ENCODE measurements at regions not wholly inside any gene's neighbourhood (a gene's known extent, or its start where the extent isn't known, plus 50 kb on each side); places are given as distances from the start of the nearest gene placed in this dataset.

- no peaks in the 10 kb centered on the region for H3K79me2 ChIP-seq (replicated peaks; ENCODE audit: insufficient read depth)
- DNase-seq (ENCODE audit: low spot score) (no peak), ATAC-seq (no peak)
- peaks cover 4% of the 10 kb centered on the region; the same call in 2 of the 3 replicates for H3K36me3 Mint-ChIP-seq (ENCODE audit: low read depth)
- no peak overlapping the region for H3K4me3 ChIP-seq
- H3K27me3 ChIP-seq (ENCODE audit: insufficient read depth): no peaks in the 10 kb centered on the region
- peaks cover 7% of the 10 kb centered on the region; the same call in 2 of the 3 replicates for H3K4me1 Mint-ChIP-seq
- no peak overlapping the region for H3K4me3 Mint-ChIP-seq
- H3K27me3 Mint-ChIP-seq (ENCODE audit: insufficient read depth, low read depth, poor library complexity): no peaks in the 10 kb centered on the region
- no peak overlapping the region for H3K4me2 ChIP-seq
- peaks cover 19% of the 10 kb centered on the region for H3K9me3 Mint-ChIP-seq
- no peak overlapping the region for H2AFZ ChIP-seq
- no peaks in the 10 kb centered on the region for H3F3A ChIP-seq (replicated peaks; ENCODE audit: low read depth)
- H3K27ac ChIP-seq (ENCODE audit: low read depth): no peak overlapping the region
- H3K27ac Mint-ChIP-seq: no peak overlapping the region
- H3K9me2 ChIP-seq (ENCODE audit: insufficient read depth): peaks cover 7% of the 10 kb centered on the region
- no peaks in the 10 kb centered on the region for H4K20me1 ChIP-seq (replicated peaks; ENCODE audit: insufficient read depth)
- no peak for TF ChIP-seq NANOG (IDR thresholded peaks at IDR 0.05; ENCODE audit: borderline replicate concordance)
- no peak for TF ChIP-seq ETS1 (IDR thresholded peaks at IDR 0.05)
- TF ChIP-seq EZH2phosphoT487 (IDR thresholded peaks at IDR 0.05; ENCODE audit: unreplicated experiment): no peak
- TF ChIP-seq ZNF114 (CRISPR knock-in tag; IDR thresholded peaks at IDR 0.05): no peak
- TF ChIP-seq CREB1 (CRISPR knock-in tag; IDR thresholded peaks at IDR 0.05; ENCODE audit: low read depth): no peak
- no peak for TF ChIP-seq STAT1 (IDR thresholded peaks at IDR 0.05; ENCODE audit: unreplicated experiment)
- TF ChIP-seq CTCF (conservative IDR thresholded peaks at IDR 0.05; ENCODE audit: low read depth in 2 of 2): no peak
- no peak for TF ChIP-seq JUNB (IDR thresholded peaks at IDR 0.05; ENCODE audit: unreplicated experiment)
- no peak for TF ChIP-seq EZH2 (IDR thresholded peaks at IDR 0.05; ENCODE audit: low read depth, unreplicated experiment)
- no peak for TF ChIP-seq REST (IDR thresholded peaks at IDR 0.05; ENCODE audit: unreplicated experiment)
- no peak for TF ChIP-seq POLR2AphosphoS5 (IDR thresholded peaks at IDR 0.05; ENCODE audit: low read depth)
- no peak for TF ChIP-seq ZNF331 (CRISPR knock-in tag; IDR thresholded peaks at IDR 0.05; ENCODE audit: low read depth)
- TF ChIP-seq ZNF462 (CRISPR knock-in tag; IDR thresholded peaks at IDR 0.05): no peak
- H3K36me3 ChIP-seq (ENCODE audit: insufficient read depth): no peaks in the 10 kb centered on the region
- no peaks in the 10 kb centered on the region for H3K4me1 ChIP-seq (ENCODE audit: insufficient read depth)
Observed at GRCh38 chr2:13128139-13128538, 411.4 kb downstream of the TRIB2 start.
